ENCODE measurements at regions not wholly inside any gene's neighbourhood (a gene's known extent, or its start where the extent isn't known, plus 50 kb on each side); places are given as distances from the start of the nearest gene placed in this dataset.

- TF ChIP-seq MXI1 (conservative IDR thresholded peaks at IDR 0.05; ENCODE audit: poor library complexity, severe bottlenecking) (no peak), EZH2 (IDR thresholded peaks at IDR 0.05; ENCODE audit: borderline replicate concordance, insufficient read depth, low read length, poor library complexity, severe bottlenecking) (no peak), CTCF (IDR thresholded peaks at IDR 0.05; ENCODE audit: poor library complexity, severe bottlenecking) (no peak), POLR2AphosphoS5 (IDR thresholded peaks at IDR 0.05) (no peak), REST (IDR thresholded peaks at IDR 0.05; ENCODE audit: borderline replicate concordance) (no peak)
Observed at GRCh38 chr6:94005835-94006234, 586.5 kb upstream of the EPHA7 start.

Measured in neural cell (in vitro differentiated cells).